ENCODE measurements at regions not wholly inside any gene's neighbourhood (a gene's known extent, or its start where the extent isn't known, plus 50 kb on each side); places are given as distances from the start of the nearest gene placed in this dataset.

DNA sequence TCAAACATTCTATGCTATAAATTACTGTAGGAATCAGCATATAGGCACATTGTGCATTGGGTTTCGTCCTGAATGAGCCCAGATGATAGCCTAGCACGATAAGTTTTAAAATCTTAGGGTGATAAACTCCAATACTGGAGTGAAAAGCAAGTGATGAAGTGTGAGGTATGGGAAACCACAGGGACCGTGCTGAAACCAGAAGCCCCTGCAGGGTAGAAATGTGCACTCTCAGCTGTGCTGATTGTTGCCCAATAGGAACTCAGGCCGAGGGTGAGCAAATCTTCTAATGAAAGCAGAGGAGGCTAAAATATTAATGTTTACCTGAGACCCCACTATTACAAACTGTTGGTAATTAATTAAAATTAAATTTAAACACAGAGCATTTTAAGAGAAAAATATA, 1486.6 kb downstream of the AACS start:
- DNase-seq = no peak

DNA sequence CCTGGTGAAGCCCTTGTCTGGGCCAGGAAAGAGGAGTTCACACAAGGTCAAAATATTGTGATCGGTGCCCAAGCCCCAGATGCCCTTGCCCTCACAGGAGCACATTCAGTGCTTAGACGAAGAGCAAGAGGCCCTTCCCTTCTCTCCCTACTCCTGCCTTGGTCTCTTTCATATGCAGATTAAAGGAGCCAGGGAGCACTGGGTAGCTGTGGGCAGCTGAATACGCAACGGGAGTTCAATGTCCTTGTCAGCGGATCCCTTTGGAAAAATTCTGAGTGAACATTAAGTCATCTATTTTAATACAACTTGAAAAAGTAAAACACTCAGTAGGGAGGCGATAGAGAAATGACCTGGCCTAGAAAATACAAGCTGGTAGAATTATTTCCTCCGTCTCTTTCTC, 1489.4 kb downstream of the AACS start:
- no peak for DNase-seq

DNA sequence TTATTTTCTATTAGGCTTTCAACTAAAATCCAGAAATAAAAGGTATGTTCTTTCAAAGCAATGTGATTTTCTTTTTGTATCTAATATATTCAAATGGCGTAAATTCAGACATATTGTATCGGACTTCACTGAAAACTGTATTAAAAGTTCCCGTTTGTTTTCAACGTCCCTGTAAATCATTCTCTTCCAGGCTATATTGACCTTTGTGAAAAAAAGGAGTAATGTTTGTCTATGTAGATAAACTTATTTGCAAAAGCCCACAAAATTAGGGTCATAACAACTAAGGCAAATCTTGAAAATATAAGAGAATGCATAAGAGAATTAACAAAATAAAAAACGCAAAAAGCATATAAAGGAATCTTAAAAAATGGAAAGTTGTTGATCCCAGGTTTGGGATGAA, 1492.4 kb downstream of the AACS start:
- DNase-seq = no peak

DNA sequence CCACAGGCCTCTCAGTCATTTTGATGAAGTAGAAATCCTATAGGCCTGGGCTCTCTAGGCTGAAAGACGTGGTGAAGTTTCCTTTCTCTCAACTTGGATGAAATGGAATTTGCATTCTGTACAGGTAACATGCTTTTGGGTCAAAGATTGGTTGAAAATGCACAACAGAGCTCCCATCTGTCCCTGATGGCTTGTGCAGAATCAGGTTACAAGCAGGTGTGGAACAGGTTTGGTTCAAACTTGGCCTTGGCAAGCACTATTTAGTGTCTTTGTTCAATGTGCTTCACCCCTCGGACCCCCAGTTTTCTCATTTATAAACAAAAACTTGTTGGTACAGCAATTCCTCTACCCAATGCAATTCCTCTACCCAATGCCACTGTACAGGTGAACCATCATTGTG, 1493.0 kb downstream of the AACS start:
- no peak for DNase-seq

DNA sequence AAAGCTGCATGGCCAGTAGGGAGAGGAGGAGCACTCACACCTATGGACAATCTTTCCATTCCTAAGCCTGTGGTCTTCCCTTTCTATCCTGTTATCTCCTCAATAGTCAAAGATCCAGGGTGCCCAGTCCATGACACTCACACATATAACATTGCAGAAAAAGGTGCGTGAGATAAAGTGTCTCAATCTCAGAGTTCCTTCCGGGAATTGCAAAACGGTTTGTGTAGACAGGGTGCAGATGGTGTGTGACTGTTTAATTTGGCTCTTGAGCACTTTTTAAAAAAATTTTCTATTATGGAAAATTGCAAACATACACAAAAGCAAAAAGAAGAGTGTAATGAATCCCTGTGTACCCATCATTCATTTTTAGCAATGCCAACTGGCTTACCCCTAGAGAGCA, 1493.6 kb downstream of the AACS start:
- DNase-seq = no peak

DNA sequence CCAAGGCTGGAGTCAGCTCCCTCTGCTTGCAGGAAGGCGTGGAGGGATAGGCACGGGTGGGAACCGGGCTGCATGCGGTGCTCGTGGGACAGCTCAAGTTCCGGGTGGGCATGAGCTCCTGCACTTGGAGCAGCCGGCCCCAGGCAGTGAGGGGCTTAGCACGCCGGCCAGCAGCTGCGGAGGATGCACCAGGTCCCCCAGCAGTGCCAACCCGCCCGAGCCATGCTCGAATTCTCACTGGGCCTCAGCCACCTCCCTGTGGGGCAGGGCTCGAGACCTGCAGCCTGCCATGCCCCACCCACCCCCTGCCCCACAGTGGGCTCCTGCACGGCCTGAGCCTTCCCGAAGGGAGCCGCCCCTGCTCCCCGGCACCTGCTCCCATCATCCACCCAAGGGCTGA, 1501.8 kb downstream of the AACS start:
- DNase-seq = no peak

DNA sequence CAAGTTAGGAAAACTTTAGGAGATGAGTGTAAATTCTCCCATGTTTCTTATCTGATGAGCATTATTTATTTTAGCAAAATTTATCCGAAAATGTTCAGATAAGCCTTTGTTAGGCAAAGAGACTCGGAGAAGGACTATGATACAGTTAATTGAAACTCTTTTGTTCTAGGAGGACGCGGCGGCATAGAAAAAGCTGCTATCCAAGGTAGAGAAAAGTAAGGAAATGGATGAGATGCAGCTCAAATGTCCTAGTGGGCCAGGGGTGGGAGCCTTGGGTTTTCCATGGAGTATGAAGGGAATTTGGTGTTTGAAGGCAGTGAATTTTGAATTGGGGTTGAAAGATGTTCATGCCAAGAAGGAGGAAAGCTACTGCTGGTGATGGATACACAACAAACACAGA, 1504.5 kb downstream of the AACS start:
- DNase-seq = no peak

DNA sequence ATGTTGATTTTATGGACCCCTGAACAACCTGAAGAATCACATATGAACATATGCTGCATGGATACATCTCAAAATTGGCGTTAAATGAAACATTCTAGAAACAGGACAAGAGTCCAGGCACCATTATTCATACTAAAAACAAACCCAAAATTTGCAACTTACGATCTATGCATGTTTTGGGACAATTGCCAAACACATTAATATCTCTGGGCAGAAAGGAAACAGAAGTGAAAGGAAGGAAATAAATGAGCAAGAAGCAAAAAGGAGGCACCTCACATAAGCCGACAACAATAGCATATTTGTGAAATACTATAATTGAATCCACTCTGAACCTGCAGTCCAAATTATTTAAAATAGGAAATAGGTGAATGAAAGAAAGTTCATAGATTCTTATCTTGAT, 1505.3 kb downstream of the AACS start:
- no peak for DNase-seq

DNA sequence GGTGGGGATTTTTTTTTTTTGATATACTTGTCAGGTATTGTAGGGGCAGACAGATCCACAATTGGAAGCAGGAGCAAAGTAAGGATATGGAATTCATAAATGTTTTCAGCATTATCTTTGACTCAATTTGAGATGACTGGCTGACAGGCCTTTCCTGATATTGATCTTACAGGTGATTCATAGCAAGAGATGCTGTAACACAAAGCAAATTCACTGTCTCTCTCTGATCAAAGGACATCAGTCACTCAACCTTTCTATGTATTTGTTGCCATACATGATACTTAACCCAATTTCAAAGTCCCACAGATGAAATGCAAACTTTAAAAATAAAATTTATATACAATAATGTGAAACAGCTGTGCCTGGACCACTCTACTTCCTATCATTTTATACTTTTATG, 1506.9 kb downstream of the AACS start:
- DNase-seq = no peak

DNA sequence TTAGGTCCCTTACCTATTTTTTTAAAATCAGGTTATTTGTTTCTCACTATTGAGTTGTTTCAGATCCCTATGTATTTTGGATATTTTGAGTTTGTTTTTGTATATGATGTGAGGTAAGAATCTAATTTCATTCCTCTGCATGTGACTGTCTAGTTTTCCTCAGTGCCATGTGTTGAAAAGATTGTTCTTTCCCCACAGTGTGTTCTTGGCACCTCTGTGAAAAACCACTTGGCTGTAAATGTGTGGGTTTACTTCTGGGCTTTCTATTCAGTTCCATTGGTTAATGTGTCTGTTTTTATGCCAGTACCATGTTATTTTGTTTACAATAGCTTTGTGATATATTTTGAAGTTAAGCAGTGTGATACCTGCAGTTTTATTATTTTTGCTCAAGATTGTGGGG, 1516.4 kb downstream of the AACS start:
- no peak for DNase-seq

DNA sequence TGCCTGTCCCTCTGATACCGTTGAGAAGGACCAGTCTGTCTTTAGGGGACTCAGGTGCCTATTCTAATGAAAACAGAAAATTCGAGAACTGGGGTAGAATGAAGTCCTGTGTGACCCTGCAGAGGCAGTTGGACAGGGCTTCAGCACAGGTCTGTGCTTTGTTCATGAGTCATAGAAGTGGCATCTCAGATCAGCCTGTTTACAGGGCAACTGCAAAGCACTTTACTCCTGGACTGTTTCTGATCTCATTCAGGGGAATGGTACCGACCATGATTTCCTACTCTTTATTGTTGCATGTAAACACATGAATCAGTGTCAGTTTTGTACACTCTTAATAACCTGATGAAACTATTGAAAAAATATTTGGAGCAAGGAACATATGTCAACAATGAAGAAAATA, 1517.0 kb downstream of the AACS start:
- DNase-seq = no peak

DNA sequence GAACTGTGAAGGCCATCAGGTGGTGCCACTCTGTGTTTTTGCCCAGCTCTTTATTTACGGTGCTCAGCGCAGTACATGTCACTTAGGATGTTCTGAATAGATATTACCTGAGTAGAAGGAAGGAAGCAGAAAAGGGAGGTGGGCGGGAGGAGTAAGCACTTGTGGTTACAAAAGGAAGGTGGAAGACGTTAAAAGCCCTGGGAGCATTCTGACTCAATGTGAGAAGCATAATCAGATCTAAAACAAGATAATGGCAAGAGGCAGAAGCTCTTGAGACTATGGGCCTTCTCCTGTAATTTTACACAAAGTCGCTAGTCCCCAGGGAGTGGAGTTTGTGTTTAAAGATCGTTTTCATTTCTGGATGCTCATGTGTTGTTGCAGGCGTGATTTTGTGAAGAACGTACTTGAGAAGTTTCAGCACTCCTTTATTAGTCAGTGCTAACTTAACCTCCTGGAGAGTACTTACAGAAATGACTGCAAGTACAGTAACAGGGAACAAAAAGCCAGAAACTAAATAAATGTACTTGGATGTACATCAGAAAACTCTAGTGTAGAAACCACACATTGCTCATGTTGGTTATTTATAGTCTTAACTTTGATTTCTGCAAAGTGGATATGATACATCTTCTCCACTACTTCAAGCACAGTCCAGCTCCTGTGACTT, 1523.5 kb downstream of the AACS start:
- DNase-seq = peak; percentile 8

DNA sequence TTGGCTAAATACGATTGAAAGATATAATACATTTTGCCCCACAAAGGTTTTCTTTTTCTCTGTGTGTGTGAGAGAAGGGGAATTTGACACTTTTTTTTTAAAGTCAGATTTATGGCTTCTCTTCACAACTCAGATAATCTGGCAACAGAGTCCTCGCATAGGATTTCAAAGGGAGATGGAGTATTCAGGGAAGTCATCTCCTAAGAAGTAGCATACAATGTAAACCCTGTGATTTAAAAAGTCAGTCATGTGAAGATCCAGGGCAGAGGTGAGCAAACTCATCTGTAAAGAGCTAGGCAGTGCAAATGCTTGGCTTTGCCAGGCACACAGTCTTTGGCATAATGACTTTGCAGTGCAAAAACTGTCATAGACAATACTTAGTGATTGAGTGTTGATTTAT, 1526.3 kb downstream of the AACS start:
- DNase-seq = no peak

DNA sequence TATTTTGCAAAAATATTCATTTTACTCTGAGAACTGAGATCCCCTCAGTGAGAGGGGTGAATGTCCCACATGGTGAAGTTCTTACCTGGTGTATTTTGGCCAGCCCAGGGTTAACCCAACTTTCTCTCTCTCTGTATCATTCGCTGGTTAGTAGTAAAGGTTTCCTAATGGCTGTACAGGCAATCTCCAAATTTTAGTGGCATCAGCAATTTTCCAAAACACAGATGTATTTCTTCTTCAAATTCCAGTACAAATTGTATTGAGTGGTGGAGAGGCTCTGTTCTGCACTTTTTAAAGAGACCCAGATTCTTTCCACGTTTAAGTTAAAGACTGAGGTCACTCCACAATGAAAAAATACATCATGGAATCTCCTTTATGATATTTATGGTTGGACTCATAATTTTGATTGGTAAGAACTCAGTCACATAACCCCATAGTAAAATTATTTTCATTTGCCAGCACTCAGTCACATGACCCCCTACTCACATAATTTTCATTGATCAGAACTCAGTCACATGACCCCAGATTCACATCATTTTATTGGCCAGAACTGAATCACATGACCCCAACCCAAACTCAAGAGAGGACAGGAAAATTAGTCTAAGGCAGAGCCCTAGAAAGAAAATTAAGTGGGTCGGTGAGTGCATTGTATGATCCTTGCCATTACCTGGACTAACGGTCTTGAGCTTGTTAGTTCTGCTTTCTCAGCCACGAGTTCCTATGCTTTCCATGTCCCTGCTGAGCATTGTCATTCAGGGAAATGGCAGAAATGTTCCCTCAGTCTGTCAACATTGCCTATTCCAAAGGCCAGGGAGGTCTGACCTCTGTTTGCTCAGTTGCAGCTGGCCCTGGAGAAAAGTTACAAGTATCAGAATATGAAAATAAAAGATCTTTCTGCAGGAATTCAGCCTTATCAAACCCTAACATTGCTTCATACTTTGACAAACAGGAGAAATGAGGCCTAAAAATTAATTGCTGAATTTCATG, 1536.2 kb downstream of the AACS start:
- DNase-seq = no peak

DNA sequence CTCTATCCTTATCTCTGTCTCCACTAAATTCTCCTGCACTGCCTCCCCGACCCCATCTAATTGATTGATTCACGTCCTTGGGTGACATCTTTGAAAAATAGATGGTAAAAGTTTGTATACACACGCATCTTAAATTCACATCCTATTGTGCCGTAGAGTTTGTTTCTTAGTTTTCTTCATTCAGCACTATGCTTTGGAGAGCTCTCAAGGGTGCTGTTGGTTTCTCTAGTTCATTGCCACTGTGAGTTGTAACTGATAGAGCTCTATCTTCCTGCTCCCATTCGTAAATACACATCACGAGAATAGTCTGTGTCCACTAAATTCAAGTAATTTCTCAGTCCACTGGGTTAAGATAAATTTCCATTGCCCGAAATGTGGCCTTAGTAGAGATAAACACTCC, 1537.4 kb downstream of the AACS start:
- no peak for DNase-seq

DNA sequence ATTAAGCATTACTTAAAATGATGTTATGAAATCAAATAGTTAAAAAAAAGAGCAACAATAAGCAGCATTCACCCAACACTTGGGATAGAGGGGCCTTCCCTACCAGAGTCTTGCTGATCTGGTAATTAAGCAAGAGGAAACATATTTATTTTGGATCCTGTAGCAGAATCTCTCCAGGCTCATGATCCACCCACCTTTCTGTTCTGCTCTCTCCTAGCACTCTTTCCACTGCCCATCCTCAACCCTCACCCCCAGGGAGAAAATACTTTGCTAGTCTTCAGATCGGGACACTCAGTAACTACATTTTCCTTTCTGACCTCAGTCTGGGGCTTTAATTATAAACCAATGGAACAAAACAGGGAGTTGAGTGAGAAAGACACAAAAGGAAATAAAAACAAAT, 1541.9 kb downstream of the AACS start:
- DNase-seq = no peak

DNA sequence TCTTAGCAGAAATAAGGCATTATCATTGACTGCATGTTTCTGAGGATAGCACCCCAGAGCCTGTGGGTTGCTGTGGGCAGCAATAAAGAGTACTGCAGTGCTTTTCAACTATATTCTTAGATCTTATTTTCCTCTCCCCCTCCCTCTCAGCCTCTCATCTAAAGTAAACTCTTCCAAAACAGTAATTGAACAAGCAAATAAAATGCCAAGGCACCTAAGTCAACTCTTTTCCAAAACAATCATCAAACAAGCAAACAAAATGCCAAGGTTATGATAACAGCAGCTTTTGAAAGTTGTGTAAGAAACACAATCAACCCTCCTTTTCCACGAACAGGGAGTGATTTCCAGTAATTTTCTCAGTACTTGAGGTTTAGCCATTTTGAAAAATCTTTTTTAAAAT, 1542.6 kb downstream of the AACS start:
- DNase-seq = no peak

DNA sequence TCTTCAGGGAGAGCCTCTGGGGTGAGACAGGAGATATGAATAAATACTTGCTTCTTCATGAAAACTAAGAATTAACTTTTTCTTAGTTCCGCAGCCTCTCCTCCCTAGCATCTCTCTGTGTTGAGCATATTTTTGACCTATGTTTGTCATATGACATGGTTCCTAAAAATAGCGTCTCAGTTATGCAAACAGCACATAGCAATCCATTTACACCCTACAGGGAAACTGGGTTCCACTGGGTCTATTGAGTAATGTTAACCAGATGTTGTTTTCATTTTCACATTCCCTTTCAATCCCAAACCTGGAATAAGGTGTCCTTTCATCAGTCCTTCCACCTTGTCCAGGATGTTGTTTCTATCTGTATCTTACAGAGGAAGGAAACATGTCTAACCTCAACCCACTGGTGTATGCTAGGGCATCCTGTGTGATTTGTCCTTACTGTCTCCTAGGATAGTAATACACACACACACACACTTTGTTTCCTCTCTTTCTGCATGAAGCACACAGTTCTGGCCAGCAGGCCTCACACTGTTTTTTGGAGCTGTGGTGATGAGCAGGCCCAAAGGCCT, 1543.5 kb downstream of the AACS start:
- DNase-seq = no peak

DNA sequence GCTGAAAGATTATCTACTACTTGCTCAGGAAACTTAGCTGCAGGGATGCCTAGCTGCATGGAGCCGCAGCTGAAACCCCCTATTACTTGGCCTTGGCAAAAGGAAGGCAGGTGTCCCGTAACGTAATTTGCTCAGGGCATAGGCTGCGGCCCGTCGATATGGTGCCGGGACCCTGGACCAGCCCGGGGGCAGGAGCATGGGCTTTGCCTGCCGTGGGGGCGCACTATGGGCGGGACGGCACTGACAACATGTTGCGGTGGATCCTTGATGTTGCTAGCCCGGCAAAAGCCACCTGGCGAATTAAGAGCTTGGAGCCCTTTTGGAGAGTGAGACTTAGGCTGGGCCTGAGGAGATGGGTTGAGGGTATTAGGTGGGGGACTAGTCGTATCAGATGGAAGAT, 1551.2 kb downstream of the AACS start:
- no peak for DNase-seq

DNA sequence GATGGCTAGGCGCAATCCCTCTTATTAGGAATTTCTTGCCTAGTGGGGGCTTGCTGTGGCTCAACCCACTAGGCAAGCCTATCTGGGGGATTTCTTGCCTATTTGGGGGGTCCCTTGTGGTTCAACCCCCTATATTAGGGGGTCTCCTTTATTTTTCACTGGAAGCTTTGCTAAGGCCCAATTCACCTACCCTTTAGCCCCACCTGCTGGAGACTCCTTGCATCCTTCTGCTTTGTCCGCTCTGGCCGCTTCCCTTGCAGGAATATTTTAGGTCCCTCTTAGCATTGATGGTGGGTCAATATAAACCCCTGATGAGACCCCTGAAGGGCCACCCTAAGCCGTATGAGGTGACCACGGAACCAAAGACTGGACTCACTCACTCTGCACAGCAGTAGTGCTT, 1552.1 kb downstream of the AACS start:
- no peak for DNase-seq

DNA sequence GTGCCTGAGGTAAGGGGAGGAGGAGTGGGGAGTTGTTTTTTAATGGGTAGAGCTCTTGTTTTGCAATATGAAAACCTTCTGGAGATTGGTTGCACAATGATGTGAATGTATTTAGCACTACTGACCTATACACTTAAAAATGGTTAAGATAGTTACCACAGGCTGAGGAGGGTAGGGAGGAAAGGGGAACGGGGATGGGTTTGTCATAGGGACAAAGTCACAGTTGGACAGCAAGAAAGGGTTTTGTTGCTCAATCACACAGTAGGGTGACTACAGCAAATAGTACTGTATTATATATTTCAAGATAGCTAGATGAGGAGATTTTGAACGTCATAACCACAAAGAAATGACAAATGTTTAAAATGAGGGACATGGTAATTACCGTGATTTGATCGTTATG, 1562.4 kb downstream of the AACS start:
- DNase-seq = no peak

DNA sequence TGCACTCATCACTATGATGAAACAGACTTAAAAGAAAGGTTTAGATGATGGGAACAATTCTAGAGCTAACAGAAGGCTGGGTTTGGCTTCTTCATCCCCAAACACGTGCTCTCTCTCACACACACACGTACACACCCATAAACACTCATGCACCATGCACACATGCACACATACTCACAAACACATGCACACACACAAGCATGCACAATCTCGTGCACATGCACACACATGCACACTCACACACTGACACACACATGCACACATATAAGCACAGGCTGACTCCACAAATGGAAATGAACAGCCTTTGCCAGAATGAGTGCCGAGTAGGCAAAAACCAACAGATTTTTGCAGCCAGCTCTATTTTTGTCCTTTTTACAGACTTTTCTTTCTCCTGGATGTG, 1571.6 kb downstream of the AACS start:
- no peak for DNase-seq

DNA sequence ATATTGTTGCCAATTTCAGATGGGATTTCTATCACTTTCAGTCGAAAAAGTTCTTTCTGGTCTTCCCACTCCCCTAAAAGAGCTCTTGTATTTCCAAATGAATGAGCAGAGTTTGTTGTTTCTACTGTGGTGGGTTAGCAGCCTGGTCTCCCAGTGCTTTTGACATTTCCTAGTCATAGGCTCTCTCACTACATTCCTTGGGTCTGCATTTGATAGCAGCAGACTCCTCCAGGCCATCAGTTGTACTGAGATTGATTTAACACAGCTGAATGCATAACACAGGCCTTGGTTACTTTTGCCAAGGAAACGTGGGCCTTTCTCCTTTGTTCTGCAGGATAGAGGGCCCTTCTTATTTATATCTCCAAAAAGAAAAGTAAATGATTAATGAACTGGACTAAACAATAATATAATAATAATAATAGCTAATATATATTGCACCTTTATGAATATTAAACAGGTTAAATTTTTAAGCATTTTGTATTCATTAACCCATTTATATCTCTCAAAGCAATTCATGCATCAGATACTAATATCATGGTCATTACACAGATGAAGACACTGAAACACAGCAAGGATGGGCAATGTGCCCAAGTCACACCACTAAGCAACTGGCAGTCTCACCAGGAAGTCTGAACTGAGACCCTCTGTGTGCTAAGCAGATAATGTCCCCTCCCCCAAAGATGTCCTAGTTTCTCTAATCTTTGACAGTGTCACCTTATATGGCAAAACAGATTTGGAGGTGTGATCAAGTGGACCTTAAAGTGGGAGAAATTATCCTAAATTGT, 1579.2 kb downstream of the AACS start:
- no peak for DNase-seq

Measured in CD4-positive, alpha-beta T cell treated with Interleukin-4 for 4 hours (primary cell).